Colonic mucosa (tissue), 4 donors: ENCODE measurements at regions not wholly inside any gene's neighbourhood (a gene's known extent, or its start where the extent isn't known, plus 50 kb on each side); places are given as distances from the start of the nearest gene placed in this dataset.
A peak's percentile ranks its signal among the peaks of the same experiment; 100 is the strongest.
"Not testable (repeated sequence)": the region's sequence is repeated elsewhere in the genome, so short reads cannot be mapped to it uniquely, and the experiment has no call there.

ENCODE experiments used
- DNase-seq: peaks from one replicate; pipeline ENCODE4 v3.0.0-alpha.2; 2020
- H3K27ac ChIP-seq: fragments of 200-600 bp; one replicate; pipeline ENCODE4 v1.8.0; 2021
- H3K27me3 ChIP-seq: fragments of 200-600 bp; one replicate; pipeline ENCODE4 v1.8.0; 2021
- H3K36me3 ChIP-seq: fragments of 200-600 bp; one replicate; pipeline ENCODE4 v1.8.0; 2021
- H3K4me1 ChIP-seq: fragments of 200-600 bp; one replicate; pipeline ENCODE4 v1.8.0; 2021; ENCODE audit warnings: mild to moderate bottlenecking
- H3K4me3 ChIP-seq: fragments of 200-600 bp; one replicate; pipeline ENCODE4 v1.8.0; 2021
- H3K9ac ChIP-seq, 2 donors: one replicate each; pipeline ENCODE4 v1.7.0; 2013; ENCODE audit warnings: control low read depth in 2 of 2, low read depth in 2 of 2, low read length in 2 of 2
- H3K9me3 ChIP-seq: fragments of 200-600 bp; one replicate; pipeline ENCODE4 v1.8.0; 2021
- CTCF ChIP-seq: fragments of 200-600 bp; IDR thresholded peaks from one replicate; pipeline ENCODE4 v1.8.0; 2022; ENCODE audit warnings: antibody characterized with exemption, mild to moderate bottlenecking
- intact Hi-C: fragments of 100-400 bp; cut with DNase I; formaldehyde crosslinking; loops from one replicate; pipeline ENCODE4 v1.14.1; 2022
- donor health status: healthy.
- donor health status: DM: no; HTN: no; CAD: no.
- donor health status: DM: no; HTN: no; CAD: no.

- no peaks in the 10 kb centered on the region for H3K9me3 ChIP-seq
- H3K27me3 ChIP-seq = no peaks in the 10 kb centered on the region
- no peak overlapping the region for H3K4me3 ChIP-seq
- intact Hi-C loops = no loop called here
- DNase-seq = no peak
- no peaks in the 10 kb centered on the region for H3K36me3 ChIP-seq
- no peaks in the 10 kb centered on the region for H3K4me1 ChIP-seq
- TF ChIP-seq CTCF = no peak
- no peak overlapping the region for H3K9ac ChIP-seq
- H3K27ac ChIP-seq = no peak overlapping the region
Observed at GRCh38 chr12:127963933-127964332, 303.0 kb upstream of the TMEM132C start.

- no peak for TF ChIP-seq CTCF
- no peak overlapping the region for H3K9ac ChIP-seq
- no peaks in the 10 kb centered on the region for H3K27me3 ChIP-seq
- no peak overlapping the region for H3K27ac ChIP-seq
- no peak overlapping the region for H3K4me3 ChIP-seq
- intact Hi-C loops = no loop called here
- no peaks in the 10 kb centered on the region for H3K9me3 ChIP-seq
- no peaks in the 10 kb centered on the region for H3K4me1 ChIP-seq
- DNase-seq = peak; percentile 36
- no peaks in the 10 kb centered on the region for H3K36me3 ChIP-seq
Observed at GRCh38 chr12:127964717-127965116, 302.3 kb upstream of the TMEM132C start.

- Histone ChIP-seq H3K27ac (no peak overlapping the region), H3K36me3 (no peaks in the 10 kb centered on the region), H3K4me3 (no peak overlapping the region), H3K27me3 (no peaks in the 10 kb centered on the region), H3K9ac (no peak overlapping the region), H3K4me1 (no peaks in the 10 kb centered on the region), H3K9me3 (no peaks in the 10 kb centered on the region)
- DNase-seq = no peak
- intact Hi-C loops = no loop called here
- no peak for TF ChIP-seq CTCF
Observed at GRCh38 chr12:127966331-127966730, 300.6 kb upstream of the TMEM132C start.

GRCh38 chr12:127970491-127970890 lies 296.5 kb upstream of the TMEM132C start:
- Histone ChIP-seq H3K9ac (no peak overlapping the region), H3K9me3 (no peaks in the 10 kb centered on the region), H3K27me3 (no peaks in the 10 kb centered on the region), H3K4me1 (no peaks in the 10 kb centered on the region), H3K4me3 (no peak overlapping the region), H3K36me3 (no peaks in the 10 kb centered on the region), H3K27ac (no peak overlapping the region)
- no peak for TF ChIP-seq CTCF
- intact Hi-C loops = no loop called here
- DNase-seq = no peak

GRCh38 chr12:127980585-127980984 lies 286.4 kb upstream of the TMEM132C start:
- Histone ChIP-seq H3K9me3 (no peaks in the 10 kb centered on the region), H3K27ac (no peak overlapping the region)
- TF ChIP-seq CTCF = no peak

GRCh38 chr12:127981875-127982274 lies 285.1 kb upstream of the TMEM132C start:
- H3K9ac ChIP-seq = no peak overlapping the region
- no peaks in the 10 kb centered on the region for H3K27me3 ChIP-seq
- no peaks in the 10 kb centered on the region for H3K9me3 ChIP-seq
- no peaks in the 10 kb centered on the region for H3K4me1 ChIP-seq
- intact Hi-C loops = no loop called here
- H3K36me3 ChIP-seq = no peaks in the 10 kb centered on the region
- DNase-seq = no peak
- no peak overlapping the region for H3K4me3 ChIP-seq
- no peak for TF ChIP-seq CTCF
- no peak overlapping the region for H3K27ac ChIP-seq

More at GRCh38 chr12:127980585-127980984, 286.4 kb upstream of the TMEM132C start:
- no peak overlapping the region for H3K4me3 ChIP-seq
- no peaks in the 10 kb centered on the region for H3K36me3 ChIP-seq
- H3K27me3 ChIP-seq = no peaks in the 10 kb centered on the region
- no peaks in the 10 kb centered on the region for H3K4me1 ChIP-seq
- DNase-seq = no peak
- intact Hi-C loops = no loop called here
- no peak overlapping the region for H3K9ac ChIP-seq

- DNase-seq, H3K9me3 ChIP-seq: not testable (repeated sequence)
Observed at GRCh38 chr12:127983213-127983791, 283.7 kb upstream of the TMEM132C start.

More at GRCh38 chr12:127983213-127983791, 283.7 kb upstream of the TMEM132C start:
- H3K27me3 ChIP-seq, H3K36me3 ChIP-seq, H3K27ac ChIP-seq, intact Hi-C loops, H3K9ac ChIP-seq, H3K4me3 ChIP-seq, H3K4me1 ChIP-seq: not testable (repeated sequence)
